BE2C (cell line): ENCODE measurements at regions not wholly inside any gene's neighbourhood (a gene's known extent, or its start where the extent isn't known, plus 50 kb on each side); places are given as distances from the start of the nearest gene placed in this dataset.

Experiments used
- DNase-seq: peaks from one replicate; pipeline ENCODE4 v3.0.0-alpha.2; 2020
- H3K27me3 ChIP-seq: fragments of 250-450 bp; sonication (Bioruptor Pico); 2 replicates; pipeline ENCODE4 v1.5.1; 2020; ENCODE audit warnings: mild to moderate bottlenecking
- H3K36me3 ChIP-seq: fragments of 250-450 bp; sonication (Bioruptor Pico); 2 replicates; pipeline ENCODE4 v1.5.1; 2020; ENCODE audit warnings: mild to moderate bottlenecking
- H3K4me1 ChIP-seq: fragments of 250-450 bp; sonication (Bioruptor Pico); 2 replicates; pipeline ENCODE4 v1.5.1; 2020
- H3K4me3 ChIP-seq: 2 replicates; pipeline ENCODE4 v1.5.1; 2011; ENCODE audit warnings: low read depth, low read length
- H3K9me3 ChIP-seq: fragments of 250-450 bp; sonication (Bioruptor Pico); 2 replicates; pipeline ENCODE4 v1.5.1; 2020
- CTCF ChIP-seq: IDR thresholded peaks from 2 replicates; pipeline ENCODE4 v1.5.1; 2012; ENCODE audit warnings: mild to moderate bottlenecking, low read depth, low read length

DNA sequence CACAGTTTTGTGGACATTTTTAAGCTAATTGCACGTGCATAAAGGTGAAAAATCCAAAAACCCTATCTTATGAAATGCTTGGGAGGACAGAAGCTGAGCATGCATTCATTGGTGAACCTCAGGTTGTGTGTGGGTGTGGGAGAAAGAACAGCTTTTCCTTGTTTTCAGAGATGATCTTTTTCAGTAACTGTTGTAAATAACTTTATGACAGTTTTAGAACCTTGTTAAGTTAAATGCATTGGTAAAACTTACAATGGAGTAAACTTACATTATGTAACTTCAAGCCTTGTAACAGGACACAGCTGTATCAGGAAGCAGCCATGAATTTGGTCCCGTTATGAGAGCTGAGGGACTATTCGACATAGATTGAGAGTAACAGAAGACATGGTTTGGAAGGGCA is 587.4 kb downstream of the GALC start:
- Histone ChIP-seq H3K27me3 (no peaks in the 10 kb centered on the region), H3K4me1 (no peaks in the 10 kb centered on the region), H3K9me3 (no peaks in the 10 kb centered on the region), H3K4me3 (no peak overlapping the region), H3K36me3 (no peaks in the 10 kb centered on the region)
- DNase-seq: no peak
- TF ChIP-seq CTCF: no peak

DNA sequence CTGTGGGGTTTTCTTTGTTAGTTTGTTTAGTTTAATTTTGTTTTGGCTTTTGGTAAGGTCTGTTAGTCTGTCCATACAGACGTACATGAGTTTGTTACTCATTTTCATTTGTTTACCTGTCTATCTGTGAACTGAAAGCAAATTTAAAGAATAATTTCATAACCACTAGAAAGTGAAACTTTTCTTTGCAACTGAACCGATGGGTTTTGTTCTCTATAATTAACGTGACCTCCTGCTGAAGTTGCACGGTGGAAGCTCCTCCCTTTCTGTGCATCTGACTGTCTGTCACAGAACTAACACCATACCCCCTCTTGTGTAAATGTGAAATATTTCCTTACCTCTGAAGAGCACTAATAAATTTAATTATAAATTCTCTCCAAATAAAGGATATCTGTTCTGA is 595.5 kb downstream of the GALC start:
- H3K4me1 ChIP-seq: no peaks in the 10 kb centered on the region
- TF ChIP-seq CTCF: no peak
- no peak for DNase-seq
- no peaks in the 10 kb centered on the region for H3K9me3 ChIP-seq
- H3K36me3 ChIP-seq: no peaks in the 10 kb centered on the region
- H3K4me3 ChIP-seq: no peak overlapping the region
- no peaks in the 10 kb centered on the region for H3K27me3 ChIP-seq

- H3K27me3 ChIP-seq: no peaks in the 10 kb centered on the region
- H3K9me3 ChIP-seq: no peaks in the 10 kb centered on the region; the same call in 1 of the 2 replicates
- no peaks in the 10 kb centered on the region for H3K36me3 ChIP-seq
- H3K4me3 ChIP-seq: no peak overlapping the region
- DNase-seq: no peak
- no peak for TF ChIP-seq CTCF
- no peaks in the 10 kb centered on the region for H3K4me1 ChIP-seq
Observed at GRCh38 chr14:87391066-87391465, 601.9 kb downstream of the GALC start.

DNA sequence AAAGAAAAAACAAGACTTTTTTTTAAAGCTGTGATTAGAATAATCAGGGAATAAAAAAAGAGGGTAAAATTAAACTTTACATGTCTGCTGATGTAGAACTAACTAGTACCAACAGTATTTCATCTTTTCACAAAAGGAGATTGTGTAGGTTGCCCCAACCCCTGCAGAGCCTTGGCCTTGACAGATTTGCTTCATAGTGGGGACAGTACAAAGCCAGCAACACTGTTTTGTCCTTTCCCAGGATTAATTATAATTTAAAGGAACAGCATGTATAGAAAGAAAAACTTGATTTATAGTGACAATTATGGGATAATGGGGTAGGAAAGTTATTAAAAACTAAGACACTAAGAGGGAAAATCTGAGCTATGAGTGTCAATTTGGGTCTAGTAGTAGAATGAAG is 604.0 kb downstream of the GALC start:
- no peak for DNase-seq
- Histone ChIP-seq H3K27me3 (no peaks in the 10 kb centered on the region), H3K9me3 (no peaks in the 10 kb centered on the region; the same call in 1 of the 2 replicates), H3K4me3 (no peak overlapping the region), H3K4me1 (no peaks in the 10 kb centered on the region), H3K36me3 (no peaks in the 10 kb centered on the region)
- no peak for TF ChIP-seq CTCF

GRCh38 chr14:87387806-87388205 is 605.2 kb downstream of the GALC start:
- TF ChIP-seq CTCF: no peak
- H3K9me3 ChIP-seq: no peaks in the 10 kb centered on the region; the same call in none of the 2 replicates
- no peaks in the 10 kb centered on the region for H3K4me1 ChIP-seq
- no peaks in the 10 kb centered on the region for H3K36me3 ChIP-seq
- H3K4me3 ChIP-seq: no peak overlapping the region
- no peak for DNase-seq
- H3K27me3 ChIP-seq: no peaks in the 10 kb centered on the region

DNA sequence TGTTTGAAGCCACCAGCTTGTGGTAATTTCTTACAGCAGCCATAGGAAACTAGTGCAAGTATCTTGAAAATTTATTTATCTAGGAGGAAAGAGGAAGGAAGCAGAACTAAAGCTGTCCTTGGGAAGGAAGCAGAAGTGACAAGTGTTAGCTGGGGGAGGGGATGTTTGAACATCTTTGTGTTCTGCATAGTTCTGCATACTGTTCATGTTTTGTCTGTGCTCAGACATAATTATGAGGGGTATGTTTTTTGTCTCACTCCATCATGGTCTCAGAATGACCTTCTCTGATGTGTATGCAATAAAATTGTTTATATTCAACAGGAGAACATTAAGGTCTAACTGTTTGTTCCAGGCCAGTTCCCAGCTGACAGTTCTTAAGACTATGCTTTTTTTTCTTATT is 606.5 kb downstream of the GALC start:
- Histone ChIP-seq H3K4me1 (no peaks in the 10 kb centered on the region), H3K27me3 (no peaks in the 10 kb centered on the region), H3K36me3 (no peaks in the 10 kb centered on the region), H3K9me3 (no peaks in the 10 kb centered on the region; the same call in none of the 2 replicates), H3K4me3 (no peak overlapping the region)
- no peak for TF ChIP-seq CTCF
- DNase-seq: no peak
